AG04449 (cell line): ENCODE measurements at regions not wholly inside any gene's neighbourhood (a gene's known extent, or its start where the extent isn't known, plus 50 kb on each side); places are given as distances from the start of the nearest gene placed in this dataset.
"Not testable (repeated sequence)": the region's sequence is repeated elsewhere in the genome, so short reads cannot be mapped to it uniquely, and the experiment has no call there.

ENCODE experiments used
- CTCF ChIA-PET: fragments of 350-600 bp; formaldehyde crosslinking; extraction: SDS; loops from one replicate; lab custom pipeline; 2021; ENCODE audit warnings: antibody characterized with exemption; lab: Yijun Ruan, JAX
- POLR2A ChIA-PET: fragments of 400-600, 350-600 bp; formaldehyde crosslinking; extraction: SDS; loops from one replicate; lab custom pipeline; 2020; ENCODE audit warnings: antibody characterized with exemption, inconsistent platforms; lab: Yijun Ruan, JAX
- DNase-seq: peaks from one replicate; pipeline ENCODE4 v3.0.0-alpha.2; 2010; ENCODE audit warnings: low read depth, low spot score
- H3K4me3 ChIP-seq: 2 replicates; pipeline ENCODE4 v1.5.1; 2011; ENCODE audit warnings: low read depth, mild to moderate bottlenecking, control low read depth, low read length
- TF ChIP-seq, protein P1 (sequence below): IDR thresholded peaks from one replicate; pipeline ENCODE4 v1.5.1; 2011; ENCODE audit warnings: mild to moderate bottlenecking, moderate library complexity, low read length, control low read depth, inconsistent platforms; ENCODE audit not compliant: insufficient read depth; ENCODE audit errors: missing control alignments

DNA sequence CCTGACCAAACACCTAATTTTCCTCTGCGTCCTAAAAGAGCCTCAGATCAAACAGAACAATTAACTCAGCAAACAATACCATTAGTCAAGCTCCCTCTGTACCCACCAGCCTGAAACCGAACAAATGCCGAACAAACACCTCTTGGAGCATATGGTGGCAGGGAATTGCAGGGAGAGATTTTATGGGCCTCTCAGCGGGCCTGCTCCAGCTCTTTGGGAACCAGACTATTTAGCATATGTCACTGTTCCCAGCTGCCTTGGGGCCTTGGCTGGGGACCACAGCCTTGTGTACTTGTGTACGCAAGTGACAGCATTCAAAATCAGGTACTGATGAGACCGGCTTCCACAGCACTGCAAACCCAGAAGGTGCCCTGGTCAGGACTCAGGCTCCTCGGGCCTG is 388.8 kb upstream of the PPP2R3A start:
- ChIA-PET CTCF (no interaction called here), POLR2A (no interaction called here)
- no peak overlapping the region for H3K4me3 ChIP-seq
- no peak for DNase-seq
- TF ChIP-seq, protein P1, sequence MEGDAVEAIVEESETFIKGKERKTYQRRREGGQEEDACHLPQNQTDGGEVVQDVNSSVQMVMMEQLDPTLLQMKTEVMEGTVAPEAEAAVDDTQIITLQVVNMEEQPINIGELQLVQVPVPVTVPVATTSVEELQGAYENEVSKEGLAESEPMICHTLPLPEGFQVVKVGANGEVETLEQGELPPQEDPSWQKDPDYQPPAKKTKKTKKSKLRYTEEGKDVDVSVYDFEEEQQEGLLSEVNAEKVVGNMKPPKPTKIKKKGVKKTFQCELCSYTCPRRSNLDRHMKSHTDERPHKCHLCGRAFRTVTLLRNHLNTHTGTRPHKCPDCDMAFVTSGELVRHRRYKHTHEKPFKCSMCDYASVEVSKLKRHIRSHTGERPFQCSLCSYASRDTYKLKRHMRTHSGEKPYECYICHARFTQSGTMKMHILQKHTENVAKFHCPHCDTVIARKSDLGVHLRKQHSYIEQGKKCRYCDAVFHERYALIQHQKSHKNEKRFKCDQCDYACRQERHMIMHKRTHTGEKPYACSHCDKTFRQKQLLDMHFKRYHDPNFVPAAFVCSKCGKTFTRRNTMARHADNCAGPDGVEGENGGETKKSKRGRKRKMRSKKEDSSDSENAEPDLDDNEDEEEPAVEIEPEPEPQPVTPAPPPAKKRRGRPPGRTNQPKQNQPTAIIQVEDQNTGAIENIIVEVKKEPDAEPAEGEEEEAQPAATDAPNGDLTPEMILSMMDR, result no peak

DNA sequence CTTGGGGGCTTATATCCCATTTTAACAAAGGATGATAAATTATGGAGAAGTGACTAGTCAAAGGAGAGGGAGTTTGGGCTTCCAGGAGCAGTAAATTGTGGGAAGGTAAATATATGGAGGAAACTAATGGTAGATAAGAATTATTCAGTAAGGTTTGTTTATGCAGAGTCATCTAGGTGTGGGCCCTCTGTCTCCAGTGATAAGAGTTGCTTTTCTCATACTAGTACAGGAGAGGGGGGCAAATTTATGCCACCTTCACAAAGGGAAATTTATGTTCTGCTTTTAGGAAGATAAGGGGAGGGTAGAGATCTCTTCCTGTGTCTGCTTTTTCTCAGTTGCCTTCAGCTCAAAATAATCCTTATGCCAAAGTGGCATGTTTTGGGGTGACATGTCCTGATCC is 383.7 kb upstream of the PPP2R3A start:
- CTCF ChIA-PET, result no interaction called here
- no peak overlapping the region for H3K4me3 ChIP-seq
- TF ChIP-seq, protein P1, result no peak
- DNase-seq, result no peak
- POLR2A ChIA-PET, result no interaction called here

DNA sequence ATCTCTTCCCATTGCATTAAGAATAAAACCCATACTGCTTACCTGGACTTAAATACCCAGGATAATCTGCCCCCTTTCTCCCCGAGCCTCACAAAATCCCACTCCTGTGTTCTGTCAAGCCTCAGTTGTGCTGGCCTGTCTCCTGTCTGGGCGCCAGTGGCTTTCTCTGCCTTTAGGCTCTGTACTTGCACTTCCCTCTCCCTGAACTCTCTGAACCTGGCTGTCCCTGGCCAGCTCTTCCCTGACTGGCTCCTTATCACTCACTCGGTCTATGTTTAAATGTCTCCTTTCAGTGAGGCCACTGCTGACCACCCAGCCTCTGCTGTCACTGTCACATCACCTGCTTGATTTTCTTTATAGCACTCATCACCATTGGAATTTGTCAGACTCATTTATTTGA is 382.7 kb upstream of the PPP2R3A start:
- DNase-seq, result no peak
- POLR2A ChIA-PET, result no interaction called here
- CTCF ChIA-PET, result no interaction called here
- TF ChIP-seq, protein P1, result no peak
- H3K4me3 ChIP-seq, result no peak overlapping the region

DNA sequence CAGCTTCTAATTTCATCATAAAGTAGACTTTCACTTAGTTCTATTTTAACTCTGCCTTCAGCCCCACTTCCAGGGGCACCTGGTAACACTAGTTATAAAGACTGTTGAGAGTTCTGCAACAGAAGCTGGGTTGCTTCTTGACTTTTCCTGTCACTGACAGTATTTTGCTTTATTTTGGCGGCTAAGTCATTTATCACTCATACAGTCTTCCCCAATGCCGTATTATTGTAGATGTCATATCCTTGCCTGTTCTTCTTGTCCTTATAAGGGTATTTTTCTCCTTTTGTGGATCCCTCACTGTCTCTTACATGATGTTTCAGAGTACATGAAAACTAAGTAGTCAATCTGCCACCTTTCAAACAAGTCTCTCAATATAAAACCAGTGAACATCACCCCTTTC is 369.0 kb upstream of the PPP2R3A start:
- TF ChIP-seq, protein P1, result no peak
- H3K4me3 ChIP-seq, result no peak overlapping the region
- DNase-seq, result no peak
- ChIA-PET CTCF (no interaction called here), POLR2A (no interaction called here)

DNA sequence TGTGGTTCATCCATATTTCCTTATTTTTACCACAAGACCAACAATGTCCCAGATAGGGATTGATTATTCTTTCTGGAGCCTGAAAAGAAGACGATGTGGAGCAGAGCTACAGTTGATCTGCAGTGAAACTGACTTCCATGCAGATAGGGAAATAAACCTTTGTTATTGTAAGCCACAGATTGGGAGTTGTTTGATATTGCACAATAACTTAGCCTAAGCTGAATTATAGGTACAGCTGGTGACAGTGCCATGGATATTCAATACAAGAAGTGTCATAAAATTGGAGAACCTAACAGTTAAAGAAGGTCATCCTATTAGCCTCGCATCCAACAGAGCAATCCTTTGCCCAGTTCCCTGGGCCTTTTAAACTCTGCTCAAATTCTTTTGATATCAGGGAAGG is 367.7 kb upstream of the PPP2R3A start:
- no peak overlapping the region for H3K4me3 ChIP-seq
- DNase-seq, result no peak
- ChIA-PET CTCF (no interaction called here), POLR2A (no interaction called here)
- TF ChIP-seq, protein P1, result no peak

DNA sequence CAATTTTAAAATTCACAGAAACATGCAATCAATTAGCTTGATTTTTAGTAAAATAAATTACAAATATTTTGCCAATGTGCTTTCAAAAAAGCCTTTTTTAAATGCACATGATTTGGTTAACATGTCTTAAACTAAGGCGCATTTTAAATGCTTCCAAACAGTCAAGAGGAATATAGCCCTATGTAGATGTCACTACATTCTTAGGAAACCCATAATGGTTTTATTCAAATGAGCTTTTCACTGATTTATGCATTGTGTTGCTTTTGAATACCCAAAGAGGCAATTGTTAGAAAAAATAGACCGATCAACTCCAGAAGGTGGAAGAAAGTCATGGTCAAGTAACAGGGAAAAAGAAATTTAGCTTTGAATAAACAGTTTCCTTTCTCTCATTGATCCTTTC is 366.9 kb upstream of the PPP2R3A start:
- no peak for DNase-seq
- POLR2A ChIA-PET, result no interaction called here
- no peak overlapping the region for H3K4me3 ChIP-seq
- TF ChIP-seq, protein P1, result no peak
- CTCF ChIA-PET, result no interaction called here

DNA sequence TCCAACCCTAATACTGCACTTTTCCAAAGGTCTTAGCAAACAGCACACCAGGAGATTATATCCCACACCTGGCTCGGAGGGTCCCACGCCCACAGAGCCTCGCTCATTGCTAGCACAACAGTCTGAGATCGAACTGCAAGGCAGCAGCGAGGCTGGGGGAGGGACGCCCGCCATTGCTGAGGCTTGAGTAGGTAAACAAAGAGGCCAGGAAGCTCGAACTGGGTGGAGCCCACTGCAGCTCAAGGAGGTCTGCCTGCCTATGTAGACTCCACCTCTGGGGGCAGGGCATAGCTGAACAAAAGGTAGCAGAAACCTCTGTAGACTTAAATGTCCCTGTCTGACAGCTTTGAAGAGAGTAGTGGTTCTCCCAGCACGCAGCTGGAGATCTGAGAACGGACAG is 361.0 kb upstream of the PPP2R3A start:
- DNase-seq, POLR2A ChIA-PET, H3K4me3 ChIP-seq, CTCF ChIA-PET: not testable (repeated sequence)
